Uterus (tissue), 2 donors: ENCODE measurements at regions not wholly inside any gene's neighbourhood (a gene's known extent, or its start where the extent isn't known, plus 50 kb on each side); places are given as distances from the start of the nearest gene placed in this dataset.

Experiments used
- POLR2A ChIP-seq, 2 donors: fragments of 450-650 bp; IDR thresholded peaks; one replicate each; pipeline ENCODE4 v1.6.1; 2016; ENCODE audit warnings: antibody characterized with exemption in 2 of 2, mild to moderate bottlenecking in 1 of 2, moderate library complexity in 1 of 2
- TF ChIP-seq, protein P1 (sequence below), 4 experiments: fragments of 200-600 bp in 2 of 4; fragments of 450-650 bp in 2 of 4; sonication (generic) in 2 of 4; IDR thresholded peaks; one replicate each; pipeline ENCODE4 v1.5.1; 2016 to 2019; ENCODE audit warnings: antibody characterized with exemption in 4 of 4, mild to moderate bottlenecking in 2 of 4, moderate library complexity in 1 of 4

DNA sequence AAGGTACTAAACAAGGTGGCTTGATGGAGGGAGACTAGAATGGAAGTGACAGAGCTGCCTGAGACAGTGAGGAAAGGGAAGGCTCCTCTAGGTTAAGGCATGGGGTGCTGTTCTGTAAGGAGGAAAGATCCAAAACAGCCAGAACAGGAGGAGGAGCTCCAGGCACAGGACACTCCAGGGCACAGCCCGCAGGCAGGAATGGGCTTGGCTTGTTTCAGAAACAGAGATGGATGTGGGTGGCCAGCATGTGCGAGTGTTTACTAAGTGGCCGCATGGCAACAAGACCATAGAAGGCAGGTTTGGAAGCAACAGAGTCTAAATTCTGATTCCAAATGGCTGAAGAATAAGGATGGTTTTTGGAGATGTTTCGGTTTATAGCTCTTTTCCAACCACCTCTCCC is 889.1 kb downstream of the AACS start:
- TF ChIP-seq, protein P1, sequence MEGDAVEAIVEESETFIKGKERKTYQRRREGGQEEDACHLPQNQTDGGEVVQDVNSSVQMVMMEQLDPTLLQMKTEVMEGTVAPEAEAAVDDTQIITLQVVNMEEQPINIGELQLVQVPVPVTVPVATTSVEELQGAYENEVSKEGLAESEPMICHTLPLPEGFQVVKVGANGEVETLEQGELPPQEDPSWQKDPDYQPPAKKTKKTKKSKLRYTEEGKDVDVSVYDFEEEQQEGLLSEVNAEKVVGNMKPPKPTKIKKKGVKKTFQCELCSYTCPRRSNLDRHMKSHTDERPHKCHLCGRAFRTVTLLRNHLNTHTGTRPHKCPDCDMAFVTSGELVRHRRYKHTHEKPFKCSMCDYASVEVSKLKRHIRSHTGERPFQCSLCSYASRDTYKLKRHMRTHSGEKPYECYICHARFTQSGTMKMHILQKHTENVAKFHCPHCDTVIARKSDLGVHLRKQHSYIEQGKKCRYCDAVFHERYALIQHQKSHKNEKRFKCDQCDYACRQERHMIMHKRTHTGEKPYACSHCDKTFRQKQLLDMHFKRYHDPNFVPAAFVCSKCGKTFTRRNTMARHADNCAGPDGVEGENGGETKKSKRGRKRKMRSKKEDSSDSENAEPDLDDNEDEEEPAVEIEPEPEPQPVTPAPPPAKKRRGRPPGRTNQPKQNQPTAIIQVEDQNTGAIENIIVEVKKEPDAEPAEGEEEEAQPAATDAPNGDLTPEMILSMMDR (IDR thresholded peaks at IDR 0.05), result no peak
- no peak for TF ChIP-seq POLR2A (IDR thresholded peaks at IDR 0.05)
